GM18517 (cell line): ENCODE measurements at regions not wholly inside any gene's neighbourhood (a gene's known extent, or its start where the extent isn't known, plus 50 kb on each side); places are given as distances from the start of the nearest gene placed in this dataset.
"Not testable (repeated sequence)": the region's sequence is repeated elsewhere in the genome, so short reads cannot be mapped to it uniquely, and the experiment has no call there.

Source experiments
- ATAC-seq: cut with Tn5 transposase; IDR thresholded peaks from one replicate; pipeline ENCODE4 v1.9.1; 2021; ENCODE audit warnings: mild to moderate bottlenecking, moderate library complexity; ENCODE audit not compliant: unreplicated experiment

DNA sequence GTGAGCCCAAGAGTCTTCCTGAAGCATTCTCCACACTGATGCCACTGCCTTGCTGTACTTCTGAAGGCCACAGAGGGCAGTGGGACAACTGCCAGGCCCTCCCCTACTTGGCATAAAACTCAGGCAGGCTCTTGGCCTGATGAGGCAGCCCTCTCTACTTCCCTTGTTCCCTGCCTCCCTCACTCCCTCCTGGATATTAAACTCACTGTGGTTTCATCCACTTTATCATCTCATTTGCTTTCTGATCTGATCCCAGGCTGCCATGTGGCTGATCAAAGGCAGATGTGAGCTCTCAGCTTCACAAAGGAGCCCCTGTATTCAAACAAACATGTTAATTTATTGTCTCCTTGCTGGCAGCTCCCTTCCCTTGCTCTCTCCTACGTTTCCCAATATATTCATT is 533.5 kb downstream of the IGSF11 start:
- ATAC-seq, result no peak

DNA sequence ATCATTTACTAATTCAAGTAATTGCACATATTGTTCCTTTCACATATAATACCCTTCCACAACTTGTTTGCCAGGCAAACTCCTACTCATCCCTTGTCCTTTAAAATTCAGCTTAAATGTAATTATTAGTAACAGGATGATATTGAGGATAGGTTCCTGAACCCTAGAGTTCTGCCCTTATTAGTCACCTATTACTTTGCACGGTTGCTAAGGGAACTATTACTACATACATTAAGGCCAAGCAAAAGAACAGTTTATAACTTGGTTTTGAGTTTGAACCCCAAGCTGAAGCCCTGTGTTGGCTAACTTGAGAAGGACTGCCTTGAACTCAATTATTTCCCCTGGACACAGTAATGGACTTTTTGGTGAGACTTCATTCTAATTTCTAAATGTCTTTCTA is 529.7 kb downstream of the IGSF11 start:
- ATAC-seq, result no peak

DNA sequence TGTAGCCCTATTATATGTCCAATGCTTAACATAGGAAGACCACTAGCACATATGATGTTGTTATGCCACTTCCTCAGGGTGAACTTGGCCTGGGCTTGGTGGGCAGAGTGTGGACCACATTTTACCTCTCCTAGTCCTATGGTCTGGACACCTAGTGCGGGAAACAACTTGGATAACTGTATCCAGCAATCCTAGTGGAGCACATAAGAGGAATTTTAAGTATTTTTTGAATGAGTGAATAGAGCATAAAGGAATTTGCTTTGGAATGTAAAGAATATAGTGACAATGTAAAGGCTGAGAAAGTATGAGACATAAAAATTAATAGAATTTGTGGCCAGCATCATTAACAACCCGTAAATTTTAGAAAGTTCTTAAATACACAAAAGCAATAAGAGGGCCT is 528.9 kb downstream of the IGSF11 start:
- no peak for ATAC-seq

DNA sequence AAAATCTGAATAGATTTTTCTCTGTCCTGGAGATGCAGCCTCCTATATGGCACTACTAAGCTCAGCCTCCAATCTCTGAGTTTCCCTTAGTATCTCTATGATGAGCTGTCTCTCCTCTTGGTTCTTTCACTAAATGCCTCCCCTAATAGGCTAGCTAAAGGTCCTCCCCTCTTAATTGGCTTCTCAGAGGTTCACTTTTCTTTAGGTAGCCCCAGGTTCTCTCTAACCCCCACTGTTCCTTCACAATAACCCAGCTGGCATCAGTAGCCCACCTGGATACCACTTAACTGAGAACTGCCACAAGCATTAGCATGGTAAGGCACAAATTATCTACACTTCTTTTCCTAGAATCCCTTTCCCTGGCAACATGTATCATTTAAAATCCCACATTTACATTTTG is 523.2 kb downstream of the IGSF11 start:
- ATAC-seq, result no peak

DNA sequence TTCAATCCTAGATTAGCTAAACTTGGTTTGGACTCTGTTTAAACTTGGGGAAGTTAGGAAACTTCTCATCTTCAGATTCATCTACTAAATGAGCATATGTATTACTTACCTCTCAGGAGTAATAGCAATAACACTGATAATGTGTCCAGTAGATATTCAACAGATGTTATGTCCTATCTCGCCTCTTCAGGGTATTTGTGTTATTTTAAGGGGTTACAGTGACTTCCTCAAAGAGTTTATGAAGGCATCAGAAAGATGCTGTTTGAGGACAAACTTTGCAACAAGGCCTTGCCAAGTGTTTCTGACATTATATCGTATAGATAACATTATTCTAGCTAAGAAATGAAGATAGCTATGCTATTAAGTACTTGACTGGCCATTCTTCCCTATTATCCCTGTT is 522.3 kb downstream of the IGSF11 start:
- ATAC-seq, result no peak

DNA sequence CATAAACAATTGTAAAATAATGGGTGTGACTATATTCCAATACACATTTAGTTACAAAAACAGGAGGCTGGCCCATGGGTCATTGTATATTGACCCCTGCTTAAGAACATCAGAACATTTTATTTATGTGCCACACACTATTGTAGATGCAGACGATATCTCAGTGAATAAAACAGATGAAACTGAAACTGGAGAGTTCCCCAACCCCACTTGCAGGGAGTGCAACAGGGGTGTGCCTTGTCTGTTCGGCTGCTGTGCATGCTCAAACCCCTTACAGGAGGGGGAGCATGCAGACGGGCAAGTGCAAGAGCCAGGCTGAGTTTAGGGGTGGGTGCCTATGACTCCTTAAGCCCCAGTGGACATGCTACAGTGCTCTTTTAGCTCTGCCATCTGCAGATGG is 509.6 kb downstream of the IGSF11 start:
- no peak for ATAC-seq

DNA sequence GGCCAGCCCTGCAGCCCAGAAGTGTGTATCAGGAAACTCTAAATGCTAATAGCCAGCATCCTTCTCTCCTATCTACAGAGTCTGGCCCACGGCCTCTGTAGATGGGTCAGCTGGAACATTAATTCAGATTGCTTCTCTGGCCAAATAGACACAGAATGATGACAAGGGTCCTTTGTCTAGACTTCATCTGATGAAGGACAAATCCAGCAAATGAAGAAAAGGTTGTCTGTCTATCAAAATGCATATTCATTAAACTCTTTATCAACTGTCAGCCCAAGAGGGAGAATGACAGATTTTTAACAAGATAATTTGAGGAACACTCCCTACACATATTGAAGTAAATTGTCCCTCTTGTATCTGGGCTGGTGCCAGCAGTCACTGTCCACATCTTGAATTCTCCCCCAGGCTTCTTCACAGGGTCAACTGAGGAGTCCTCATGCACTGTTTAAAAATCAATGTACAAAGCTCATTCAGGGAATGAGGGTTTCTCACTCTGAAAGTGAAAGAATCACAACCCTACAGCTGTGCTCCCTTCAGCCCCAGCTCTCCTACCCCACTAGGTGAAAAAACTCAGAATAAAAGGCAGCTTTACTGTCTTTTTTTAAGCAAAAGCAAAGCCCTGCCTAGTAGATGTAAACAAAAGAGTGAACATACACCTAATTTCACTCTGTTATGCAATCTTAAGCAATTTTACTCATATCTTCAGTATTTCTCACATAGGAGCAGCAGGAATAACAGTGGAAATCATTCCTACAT is 507.7 kb downstream of the IGSF11 start:
- peak; percentile 72 for ATAC-seq

DNA sequence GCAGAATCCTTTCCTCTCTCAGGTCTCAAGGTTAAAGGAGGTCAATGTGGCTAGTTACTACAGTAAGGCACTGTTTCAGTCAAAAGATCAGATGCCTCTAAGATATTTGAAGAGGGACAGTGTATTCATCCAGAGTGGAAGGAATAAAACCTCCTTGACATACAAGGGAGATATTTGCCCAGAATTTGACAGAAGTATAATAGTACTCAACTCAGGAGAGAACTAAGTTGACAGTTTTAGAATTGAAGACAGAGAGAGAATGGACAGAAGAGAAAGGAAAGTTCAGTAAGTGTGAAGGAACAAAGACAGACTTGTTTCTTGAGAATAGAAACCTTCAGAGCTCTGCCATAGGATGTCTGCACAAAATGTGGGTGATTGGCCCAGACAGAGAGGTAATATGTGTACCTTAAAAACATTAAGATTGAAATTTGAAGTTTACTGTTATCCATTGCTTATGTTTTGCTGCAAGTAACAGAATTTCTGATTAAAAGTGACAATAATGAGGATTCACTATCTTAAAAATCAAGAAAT is 507.1 kb downstream of the IGSF11 start:
- ATAC-seq, result peak; percentile 41

DNA sequence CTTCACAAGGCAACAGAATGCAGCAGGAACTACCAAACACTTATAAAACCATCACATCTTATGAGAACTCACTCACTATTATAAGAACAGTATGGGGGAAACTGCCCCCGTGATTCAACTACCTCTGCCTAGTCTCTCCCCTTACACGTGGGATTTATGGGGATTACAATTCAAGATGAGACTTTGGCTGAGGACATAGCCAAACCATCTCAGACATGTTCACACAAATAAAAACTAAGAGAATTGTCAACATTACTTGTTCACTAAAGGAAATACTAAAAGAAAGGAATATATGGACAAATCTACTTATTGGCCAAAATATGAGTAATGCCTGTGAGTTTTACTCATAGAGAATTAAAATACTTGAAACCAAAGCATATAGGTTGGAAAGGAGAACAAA is 505.1 kb downstream of the IGSF11 start:
- no peak for ATAC-seq

DNA sequence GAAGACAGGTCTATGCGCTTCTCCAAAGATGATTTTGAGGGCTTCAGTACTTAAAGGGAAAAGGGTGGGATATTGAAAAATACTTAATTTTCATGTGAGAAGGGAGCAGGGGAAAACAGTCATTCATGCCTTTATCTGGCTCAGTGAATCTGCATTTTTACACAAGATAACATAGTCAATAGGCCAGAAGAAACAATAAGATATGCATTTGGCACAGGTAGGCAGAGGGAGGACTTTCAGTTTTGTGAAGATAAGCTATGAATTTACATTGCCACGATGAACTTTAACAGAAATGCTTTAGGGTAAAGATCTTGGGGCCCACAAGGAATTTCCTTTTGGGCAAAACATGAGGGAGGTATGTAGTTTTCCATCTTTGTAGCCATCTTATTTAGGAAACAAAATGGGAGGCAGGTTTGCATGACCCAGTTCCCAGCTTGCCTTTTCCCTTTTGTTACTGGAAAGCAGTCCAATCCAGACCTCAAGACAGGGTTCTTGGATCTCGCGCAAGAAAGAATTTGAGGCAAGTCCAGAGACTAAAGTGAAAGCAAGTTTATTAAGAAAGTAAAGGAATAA is 504.2 kb downstream of the IGSF11 start:
- no peak for ATAC-seq

DNA sequence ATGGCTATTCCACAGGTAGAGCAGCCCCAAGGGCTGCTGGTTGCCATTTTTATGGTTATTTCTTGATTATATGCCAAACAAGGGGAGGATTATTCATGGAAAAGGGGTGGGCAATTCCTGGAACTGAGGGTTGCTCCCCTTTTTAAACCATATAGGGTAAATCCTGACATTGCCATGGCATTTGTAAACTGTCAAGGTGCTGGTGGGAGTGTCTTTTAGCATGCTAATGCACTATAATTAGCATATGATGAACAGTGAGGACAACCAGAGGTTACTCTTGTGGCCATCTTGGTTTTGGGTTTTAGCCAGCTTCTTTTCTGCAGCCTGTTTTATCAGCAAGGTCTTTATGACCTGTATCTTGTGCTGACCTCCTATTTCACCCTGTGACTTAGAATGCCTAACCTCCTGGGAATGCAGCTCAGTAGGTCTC is 503.7 kb downstream of the IGSF11 start:
- ATAC-seq, result not testable (repeated sequence)

DNA sequence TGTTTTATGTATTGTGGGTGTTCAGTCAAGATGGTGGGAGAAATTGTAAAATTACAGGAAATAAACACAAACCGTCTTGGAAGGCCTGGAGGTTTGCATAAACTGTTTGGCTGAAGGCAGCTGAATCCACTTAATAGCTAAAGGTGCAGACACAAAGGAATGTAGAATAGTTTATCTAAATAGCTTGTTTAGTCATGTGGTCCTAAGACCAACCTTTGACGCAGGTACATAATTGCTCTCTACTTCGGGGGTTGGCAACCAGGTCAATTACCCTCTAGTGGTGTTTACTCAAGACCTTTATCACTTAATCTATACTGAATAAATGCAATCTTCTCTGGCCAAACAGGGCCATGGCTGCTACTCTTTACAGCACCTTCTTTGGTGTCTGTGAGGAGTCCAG is 502.8 kb downstream of the IGSF11 start:
- no peak for ATAC-seq

DNA sequence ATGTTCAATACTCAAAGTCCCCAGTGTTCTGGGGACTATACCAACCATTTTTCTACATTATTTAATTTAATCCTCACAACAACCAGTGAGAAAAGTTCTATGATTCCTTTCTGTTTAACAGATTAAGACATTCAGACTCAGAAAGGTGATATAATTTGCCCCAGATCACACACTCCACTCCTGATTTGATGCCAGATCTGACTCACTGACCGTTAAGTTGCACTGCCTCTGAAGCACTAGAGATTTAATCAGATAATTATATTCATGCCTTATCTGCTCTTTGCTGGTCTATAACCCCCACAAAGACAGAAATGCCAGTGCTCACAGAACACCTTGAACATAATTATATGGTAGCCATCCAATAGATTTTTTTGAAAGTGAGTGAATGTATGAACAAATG is 501.0 kb downstream of the IGSF11 start:
- no peak for ATAC-seq

DNA sequence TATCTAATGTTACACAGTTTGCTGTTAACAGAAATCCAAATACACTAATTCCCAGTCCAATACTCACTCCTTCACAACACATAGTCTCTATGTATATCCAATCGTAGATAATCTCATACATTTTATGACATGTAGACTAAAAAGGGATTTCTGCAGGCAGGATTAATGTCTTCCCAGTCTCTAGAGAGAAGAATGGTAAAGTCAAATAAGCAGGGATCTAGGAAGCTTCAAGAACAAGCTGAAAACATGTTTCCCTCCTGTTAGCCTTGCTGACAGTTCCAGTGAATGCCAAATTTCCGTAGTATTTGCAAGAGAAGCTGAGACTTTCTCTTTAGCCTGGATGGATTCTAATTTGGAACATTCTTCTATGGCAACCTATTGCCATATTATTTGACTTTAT is 500.1 kb downstream of the IGSF11 start:
- no peak for ATAC-seq

DNA sequence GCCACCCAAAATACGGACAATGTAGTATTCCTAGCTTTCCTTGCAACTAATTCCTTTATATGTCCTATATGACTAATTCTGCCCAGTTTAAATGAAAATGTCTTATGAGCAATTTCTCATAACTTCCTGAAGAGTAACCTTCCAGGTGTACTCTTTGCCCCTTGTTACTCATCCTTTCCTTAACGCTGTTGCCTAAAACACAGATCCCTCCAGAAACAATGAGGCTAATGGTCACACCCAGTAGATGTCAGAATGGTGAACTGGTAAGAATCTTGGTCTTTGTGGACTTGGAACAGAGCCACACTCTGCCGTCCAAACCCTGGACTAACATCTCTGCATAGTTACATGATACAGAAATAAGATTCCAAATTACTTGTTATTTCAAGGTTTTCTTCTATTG is 497.9 kb downstream of the IGSF11 start:
- no peak for ATAC-seq

DNA sequence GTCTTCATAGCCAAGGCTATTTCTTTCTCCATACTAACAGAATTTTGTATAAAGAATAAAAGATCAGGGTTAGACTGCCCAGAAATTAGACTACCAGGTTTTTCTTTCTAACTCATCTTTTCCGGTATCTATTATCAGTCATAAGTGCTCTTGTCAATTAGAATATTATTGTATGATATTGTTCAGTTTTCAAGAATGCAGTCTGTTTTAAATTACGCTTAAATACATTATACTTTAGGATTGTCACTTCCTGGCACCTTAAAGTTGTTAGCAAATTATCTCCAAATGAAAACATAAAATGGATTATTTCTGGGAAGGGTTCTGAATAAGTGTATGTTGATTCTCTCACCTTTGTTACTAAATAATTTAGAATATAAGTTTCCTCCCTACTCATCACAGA is 497.2 kb downstream of the IGSF11 start:
- no peak for ATAC-seq

DNA sequence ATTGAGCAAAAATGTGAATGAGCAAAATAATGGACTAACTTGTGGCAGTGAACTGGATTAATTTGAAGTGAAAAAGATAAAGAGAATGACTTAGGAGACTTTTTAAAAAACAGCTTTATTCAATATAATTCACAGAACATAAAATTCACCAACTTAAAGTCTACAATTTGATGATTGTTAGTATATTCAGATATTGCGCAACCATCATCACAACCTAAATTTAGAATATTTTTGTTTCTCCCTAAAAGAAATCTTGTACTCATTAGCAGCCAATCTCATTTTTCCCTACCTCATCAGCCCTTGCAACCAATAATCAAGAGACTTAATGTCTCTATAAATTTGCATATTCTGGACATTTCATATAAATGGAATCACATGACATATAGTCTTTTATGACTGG is 496.5 kb downstream of the IGSF11 start:
- ATAC-seq, result no peak

DNA sequence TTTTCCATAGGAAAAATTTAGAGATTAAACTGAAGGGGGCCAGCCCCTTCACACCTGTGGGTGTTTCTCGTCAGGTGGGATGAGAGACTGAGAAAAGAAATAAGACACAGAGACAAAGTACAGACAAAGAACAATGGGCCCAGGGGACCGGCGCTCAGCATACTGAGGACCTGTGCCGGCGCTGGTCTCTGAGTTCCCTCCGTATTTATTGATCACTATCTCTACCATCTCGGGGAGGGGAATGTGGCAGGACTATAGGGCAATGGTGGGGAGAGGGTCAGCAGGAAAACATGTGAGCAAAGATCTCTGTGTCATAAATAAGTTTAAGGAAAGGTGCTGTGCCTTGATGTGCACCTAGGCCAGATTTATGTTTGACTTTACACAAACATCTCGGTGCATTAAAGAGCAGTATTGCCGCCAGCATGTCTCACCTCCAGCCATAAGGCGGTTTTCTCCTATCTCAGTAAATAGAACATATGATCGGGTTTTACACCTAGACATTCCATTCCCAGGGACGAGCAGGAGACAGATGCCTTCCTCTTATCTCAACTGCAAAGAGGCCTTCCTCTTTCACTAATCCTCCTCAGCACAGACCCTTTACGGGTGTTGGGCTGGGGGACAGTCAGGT is 494.7 kb downstream of the IGSF11 start:
- not testable (repeated sequence) for ATAC-seq

DNA sequence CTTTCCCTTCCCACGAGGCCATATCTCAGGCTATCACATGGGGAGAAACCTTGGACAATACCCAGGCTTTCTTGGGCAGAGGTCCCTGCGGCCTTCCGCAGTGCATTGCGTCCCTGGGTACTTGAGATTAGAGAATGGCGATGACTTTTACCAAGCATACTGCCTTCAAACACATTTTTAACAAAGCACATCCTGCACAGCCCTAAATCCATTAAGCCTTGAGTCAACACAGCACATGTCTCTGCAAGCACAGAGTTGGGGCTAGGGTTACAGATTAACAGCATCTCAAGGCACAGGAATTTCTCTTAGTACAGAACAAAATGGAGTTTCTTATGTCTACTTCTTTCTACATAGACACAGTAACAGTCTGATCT is 494.2 kb downstream of the IGSF11 start:
- ATAC-seq, result not testable (repeated sequence)

DNA sequence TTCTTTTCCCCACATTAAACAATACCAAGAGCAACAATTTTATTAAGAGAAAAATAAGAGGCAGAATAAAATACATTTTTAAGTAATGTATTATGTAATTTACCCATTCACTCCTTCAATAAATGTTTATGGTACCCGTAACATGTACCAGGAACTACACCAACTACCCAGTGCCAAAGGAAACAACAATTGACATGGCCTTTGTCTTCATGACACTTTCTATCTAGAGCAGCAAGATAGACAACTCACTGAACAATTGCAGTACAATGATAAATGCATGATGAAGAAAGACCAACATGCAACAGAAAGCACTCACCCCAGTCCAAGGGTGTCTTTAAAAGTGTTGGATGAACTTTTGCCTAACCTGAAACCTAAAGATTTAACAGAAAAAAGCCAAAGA is 493.8 kb downstream of the IGSF11 start:
- ATAC-seq, result no peak

DNA sequence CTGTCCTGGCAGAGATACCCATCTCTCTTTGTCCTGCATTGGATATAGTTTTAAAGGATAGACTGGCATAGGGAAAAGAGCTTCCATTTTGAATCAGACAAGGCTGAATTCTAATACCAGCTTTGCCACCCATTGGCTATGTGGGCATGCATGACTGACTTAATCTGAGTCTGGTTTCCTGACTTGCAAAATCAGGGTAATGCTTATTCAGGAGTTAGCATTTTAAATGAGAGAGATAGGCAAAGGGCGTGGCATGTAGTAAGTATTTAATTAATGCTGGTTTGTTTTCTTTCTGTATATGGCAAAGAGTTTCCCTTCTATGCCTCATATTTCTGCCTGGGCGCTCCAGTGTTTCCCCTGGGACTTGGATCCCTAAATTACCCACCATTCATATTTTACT is 492.9 kb downstream of the IGSF11 start:
- no peak for ATAC-seq

DNA sequence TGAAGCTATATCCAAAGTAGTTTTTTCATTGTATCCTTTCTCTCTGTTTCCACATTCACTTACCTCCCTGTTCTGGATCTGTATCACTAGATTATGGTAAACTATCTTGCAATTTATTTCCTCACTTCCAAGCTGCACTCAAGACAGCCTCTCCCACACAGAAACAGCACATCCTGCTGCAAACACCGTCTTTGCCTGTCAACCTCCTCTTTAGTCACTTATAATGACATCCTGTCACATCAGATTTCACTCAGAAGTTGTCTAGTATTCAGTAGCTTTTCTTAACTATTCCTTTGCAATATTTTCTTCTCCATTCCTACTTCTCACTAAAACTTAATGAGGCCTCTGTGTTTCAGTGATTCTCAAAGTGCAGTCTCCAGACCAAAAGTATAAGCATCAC is 490.8 kb downstream of the IGSF11 start:
- ATAC-seq, result no peak
